ENCODE measurements at regions not wholly inside any gene's neighbourhood (a gene's known extent, or its start where the extent isn't known, plus 50 kb on each side); places are given as distances from the start of the nearest gene placed in this dataset.

DNA sequence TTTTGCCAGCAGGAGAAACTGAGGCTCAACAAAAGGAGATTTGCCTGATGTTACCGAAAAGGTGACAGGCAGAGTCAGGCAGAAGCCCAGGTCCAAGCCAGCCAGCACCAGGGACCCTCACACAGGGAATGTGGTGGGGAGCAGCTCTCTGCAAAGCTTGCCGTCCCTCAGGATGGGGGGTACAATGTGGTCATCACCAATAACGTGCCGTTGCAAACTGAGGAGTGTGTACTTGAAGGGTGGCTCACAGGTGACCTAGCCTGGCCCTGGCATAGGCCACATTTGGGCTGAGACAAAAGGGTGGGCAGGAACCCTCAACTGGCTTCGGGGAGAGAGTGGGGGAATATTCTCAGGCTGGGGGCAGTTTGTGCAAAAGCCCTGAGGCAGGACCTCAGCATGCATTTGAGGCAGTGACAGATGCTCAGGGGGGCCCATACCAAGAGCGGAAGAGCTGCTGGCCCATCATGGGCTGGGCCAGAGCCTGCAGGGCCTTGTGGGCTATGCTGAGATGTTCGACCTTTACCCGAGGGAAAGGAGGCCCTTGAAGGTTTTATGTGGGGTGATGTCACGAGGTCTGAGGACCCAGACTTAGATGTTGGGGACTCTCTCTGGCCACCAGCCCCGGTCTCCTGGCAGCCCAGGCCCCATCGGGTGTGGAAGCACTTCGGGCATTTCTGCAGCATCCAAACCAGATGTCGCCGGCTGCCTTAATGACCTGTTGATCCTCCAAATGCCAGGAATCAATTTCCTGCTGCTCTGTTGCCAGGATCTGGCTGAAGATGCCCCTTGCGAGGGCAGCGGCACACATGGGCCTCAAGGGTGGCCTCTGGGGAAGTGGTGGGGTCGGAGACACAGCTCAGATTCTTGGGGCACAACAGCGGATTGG lies 57.4 kb upstream of the SHISAL1 start:
- DNase-seq: no peak

DNA sequence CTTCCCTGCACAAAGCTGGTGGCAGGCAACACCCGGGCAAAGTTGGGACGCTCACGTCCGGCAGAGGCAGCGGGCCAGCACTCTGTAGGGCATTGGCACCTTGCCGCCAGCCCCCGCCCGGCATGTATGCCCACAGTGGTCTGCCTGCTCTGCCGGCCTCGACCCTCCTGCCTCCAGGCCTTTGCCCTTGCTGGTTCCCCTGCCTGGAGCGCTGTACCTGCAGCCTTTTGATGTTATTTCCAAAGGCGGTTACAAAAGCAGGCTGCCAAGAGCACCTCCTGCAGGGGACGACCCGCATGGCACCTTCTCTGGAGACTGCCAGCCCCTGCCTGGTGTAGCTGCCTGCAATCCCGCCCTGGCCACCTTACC lies 56.5 kb upstream of the SHISAL1 start:
- DNase-seq: no peak

DNA sequence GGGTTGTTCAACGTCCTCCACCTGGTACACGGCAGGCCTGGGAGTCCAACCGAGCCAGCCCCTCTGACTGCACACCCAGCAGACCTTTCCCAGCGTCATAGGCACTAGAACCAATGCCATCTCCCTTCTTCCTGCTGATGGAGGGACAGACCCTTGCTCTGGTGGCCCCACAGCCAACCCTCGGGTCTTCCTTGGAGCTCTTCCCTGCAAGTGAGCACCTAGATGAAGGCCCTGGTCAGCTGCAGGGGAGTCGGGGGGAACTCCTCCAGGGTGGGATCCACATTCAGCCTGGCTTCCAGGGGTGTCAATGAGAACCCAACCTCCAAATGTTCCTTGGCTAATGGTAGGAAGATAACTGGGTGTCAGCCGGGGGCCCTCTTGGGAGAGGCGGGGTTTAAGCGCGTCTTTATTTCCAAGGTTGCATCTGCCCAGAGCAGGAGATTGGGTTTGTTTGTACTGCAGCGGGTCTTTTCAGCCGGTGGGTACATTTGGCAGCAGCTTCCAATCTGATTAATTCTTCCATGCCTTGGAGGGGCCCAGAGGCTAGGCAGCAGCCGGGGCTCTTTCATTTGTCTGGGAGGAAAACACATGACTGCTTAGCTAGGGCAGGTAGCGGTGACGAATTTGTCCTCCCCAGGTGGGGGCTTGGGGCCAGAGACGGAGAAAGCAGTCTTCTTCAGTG lies 56.0 kb upstream of the SHISAL1 start:
- DNase-seq: no peak

DNA sequence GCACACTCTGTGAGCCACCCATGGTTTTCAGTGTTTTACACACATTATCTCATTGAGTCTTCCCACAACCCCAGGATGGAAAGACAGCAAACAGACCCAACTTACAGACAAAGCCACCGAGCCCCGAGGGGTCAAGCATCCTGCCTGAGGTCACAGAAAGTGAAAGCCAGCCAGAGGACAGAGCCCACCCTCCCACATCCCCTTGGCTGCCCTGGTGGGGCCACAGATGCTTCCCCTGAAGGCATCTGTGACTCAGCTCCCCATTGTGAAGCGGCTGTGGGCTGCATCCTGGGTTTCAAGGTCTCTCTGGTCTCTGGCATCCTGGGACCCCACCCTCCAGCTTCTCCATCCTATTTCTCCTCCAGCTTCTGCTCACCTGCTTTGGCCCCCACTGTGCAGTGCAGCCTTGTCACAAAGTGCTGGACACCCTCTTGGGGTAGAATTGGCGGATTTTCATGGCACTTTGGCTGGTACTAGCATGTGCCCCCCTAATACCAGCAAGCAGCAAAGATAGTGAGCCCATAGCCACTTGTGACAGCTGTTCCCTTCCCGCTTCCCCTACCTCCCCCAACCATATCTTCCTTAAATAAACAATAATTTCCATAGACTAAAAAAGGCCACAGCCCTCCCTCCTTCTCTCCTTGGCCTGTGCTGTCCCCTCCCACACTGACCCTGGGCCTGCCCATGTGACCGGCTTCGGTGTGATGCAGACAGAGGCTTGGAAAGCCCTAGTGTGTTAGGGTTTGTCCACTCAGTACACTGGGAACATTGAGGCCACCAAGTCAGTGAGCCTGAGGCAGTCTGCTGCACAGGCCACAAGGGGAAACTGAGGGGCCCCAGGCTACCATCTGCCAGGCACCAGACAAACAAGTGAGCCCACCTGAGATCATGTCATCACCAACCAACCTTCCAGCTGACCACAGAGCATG lies 53.9 kb upstream of the SHISAL1 start:
- no peak for DNase-seq

DNA sequence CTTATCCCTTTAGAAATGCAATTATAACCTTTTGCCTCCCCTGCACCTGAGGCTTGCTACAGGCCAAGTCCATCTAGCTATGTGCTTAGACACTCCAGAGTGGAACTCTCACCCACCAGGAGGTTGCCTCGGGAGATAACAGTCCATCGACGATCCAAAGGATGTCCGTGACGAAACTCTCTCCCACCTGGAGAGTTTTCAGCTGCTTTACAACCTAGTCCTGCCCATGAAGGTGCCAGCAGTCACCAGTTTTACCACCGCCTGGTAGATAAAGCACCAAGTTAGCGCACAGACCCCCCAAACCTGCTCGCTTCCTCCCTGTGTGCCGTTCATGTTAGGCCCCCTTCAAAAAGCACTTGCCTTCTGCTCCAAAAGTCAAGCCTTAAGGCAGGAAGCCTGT lies 53.1 kb upstream of the SHISAL1 start:
- no peak for DNase-seq

DNA sequence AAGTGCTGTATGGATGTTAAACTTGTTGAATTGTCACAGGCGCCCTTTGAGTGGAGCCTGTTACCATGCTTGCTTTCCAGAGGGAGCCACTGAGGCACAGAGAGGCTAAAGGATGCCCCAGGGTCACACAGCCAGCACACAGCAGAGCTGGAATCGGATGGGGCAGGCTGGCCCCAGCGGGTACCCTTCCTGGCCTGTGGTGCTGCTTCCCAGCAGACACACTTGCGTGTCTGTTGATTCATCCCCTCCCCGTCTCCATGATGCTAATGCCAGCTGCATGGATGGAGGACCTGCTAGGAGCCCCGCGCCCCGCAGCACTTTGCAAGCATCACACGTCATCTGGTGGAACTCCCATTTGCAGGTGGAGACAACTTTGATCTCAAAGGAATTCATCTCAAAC lies 52.4 kb upstream of the SHISAL1 start:
- no peak for DNase-seq

DNA sequence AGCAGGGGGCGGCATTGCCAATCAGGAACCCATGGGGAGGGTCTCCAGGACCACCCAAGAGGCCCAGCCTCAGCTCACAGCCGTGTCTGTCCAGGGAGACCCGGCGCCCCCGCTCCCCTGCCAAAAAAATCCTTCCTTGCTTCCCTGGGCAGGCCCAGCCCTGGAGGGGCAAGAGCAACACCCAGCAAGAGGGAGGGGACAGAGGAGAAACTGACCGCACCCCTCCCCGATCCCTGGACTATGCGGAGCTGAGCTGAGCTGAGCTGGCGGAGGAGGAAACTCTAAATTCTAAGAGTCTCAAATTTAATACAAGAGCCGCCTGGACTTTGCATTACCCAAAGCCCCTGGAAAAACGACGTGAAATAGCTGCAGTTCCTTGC lies 52.0 kb upstream of the SHISAL1 start:
- no peak for DNase-seq

DNA sequence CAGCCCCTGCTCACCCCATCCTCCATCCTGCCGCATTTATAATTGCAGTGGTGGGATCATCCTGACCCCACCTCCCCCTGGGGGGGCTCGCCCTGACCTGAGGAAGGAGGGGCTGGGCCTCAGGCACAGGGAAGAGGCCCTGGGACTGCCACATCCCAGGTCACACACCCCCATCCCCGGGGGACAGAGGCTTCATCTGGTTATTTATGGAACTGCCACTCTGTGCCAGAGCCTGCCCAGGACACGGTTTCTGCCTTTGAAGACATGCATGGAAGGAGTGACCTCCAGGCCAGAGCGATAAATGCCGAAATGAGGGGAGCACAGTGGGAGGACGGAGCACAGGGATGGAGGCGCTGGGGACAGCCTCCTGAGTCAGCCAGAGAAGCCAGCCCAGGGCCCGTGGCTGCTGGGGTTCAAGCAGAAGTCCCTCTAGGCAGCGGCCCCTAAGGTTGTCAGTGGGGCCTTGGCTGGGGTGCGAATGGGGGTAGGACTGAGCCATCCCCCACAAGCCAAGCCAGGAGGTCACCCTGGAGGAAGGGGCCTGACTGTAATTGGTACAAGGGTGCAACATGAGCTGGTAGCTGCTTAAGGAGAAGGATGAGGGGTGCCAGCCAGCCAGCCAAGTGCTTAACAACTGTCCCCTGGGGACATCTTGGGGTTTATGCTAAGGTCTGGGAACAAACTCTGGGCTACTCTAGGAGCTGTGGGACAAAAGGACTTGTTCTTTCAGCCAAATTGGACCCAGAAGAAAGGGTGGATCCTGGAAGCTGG lies 51.4 kb upstream of the SHISAL1 start:
- no peak for DNase-seq

DNA sequence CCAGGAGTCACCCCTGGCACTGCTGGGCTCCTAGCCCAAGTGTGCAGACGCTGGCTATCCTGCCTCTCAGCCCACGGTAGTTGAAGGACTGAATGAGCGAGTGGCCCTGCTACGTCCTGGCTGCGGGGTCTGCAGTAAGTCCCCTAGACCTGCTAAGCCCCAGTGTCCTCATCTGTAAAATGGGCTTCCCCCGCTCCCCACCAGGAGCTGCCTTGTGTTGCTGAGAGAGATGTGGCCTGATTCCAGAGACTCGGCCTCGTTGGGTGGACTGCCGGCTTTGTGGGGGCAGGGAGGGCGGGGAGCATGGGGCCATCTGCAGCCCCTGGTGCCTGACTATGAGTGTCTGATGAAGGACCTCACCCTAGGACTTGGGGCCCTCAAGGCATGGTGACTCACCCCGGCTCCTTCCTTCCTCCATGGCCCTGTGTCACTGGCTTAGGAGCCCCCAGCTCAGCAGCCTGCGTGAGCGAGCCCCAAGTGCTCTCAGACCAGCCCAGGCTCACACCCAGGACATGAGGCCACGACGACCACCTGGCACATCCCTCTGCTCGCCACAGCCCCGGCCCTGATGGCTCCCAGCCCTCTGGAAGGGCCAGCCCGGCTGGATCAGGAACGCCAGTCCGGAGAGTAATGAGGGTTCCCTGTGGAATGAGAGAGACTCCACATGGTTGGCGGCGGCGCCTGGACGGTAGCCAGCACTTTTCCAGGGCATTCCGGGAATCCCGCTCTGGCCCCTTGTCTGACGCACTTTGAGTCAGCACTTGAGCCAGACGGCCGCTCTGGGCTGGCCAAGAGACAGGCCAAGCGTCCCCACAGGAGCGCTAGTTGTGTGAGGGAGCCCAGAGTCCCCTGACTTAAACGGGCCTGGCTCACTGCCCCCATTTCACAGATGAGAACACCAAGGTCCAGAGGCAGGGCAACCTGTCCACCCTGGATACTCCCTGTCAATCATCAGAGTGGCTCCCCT lies 50.5 kb upstream of the SHISAL1 start:
- DNase-seq: peak in 27 of 56 donors; percentile 4 to 78 (median 38)

DNA sequence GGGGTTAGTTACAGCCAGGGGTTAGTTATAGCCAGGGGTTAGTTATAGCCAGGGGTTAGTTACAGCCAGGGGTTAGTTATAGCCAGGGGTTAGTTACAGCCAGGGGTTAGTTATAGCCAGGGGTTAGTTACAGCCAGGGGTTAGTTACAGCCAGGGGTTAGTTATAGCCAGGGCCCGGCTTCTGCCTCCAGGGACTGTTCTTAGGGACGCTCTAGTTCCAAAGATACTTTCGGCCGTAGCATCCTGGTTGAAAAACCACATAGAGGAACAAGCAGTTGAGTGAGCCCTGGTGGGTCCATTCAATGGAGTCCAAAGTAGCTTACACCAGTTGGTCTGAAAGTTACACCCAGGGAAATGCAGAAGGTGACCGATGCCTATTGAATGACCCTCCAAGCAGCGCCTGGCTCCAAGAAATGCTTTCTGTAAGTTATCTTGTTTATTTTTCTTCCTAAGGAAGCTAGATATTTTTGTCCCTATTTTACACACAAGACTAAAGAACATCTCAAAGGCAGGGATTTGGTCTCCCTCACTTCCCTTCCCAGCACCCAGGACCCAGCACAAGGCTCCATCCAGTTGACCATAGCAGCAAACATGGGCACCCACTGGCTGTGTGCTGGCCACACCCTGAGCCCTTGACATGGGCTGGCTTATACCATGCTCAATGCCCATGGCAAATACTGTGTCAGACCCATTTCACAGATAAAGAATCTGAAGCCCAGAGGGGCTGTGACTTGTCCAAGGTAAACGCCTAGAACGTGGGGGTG lies 49.7 kb upstream of the SHISAL1 start:
- no peak for DNase-seq
